NT2/D1 (cell line): ENCODE measurements at regions not wholly inside any gene's neighbourhood (a gene's known extent, or its start where the extent isn't known, plus 50 kb on each side); places are given as distances from the start of the nearest gene placed in this dataset.

Experiments used
- DNase-seq: peaks from one replicate; pipeline ENCODE4 v3.0.0-alpha.2; 2011; ENCODE audit warnings: low read depth, low spot score
- H3K27me3 ChIP-seq: 2 replicates; pipeline ENCODE4 v1.6.0; 2011; ENCODE audit warnings: mild to moderate bottlenecking; ENCODE audit not compliant: insufficient read length, insufficient read depth
- H3K36me3 ChIP-seq: 2 replicates; pipeline ENCODE4 v1.6.1; 2011; ENCODE audit warnings: mild to moderate bottlenecking, low read length, mixed read lengths; ENCODE audit not compliant: insufficient read depth, insufficient read length
- H3K4me1 ChIP-seq: 2 replicates; pipeline ENCODE4 v1.5.1; 2011; ENCODE audit not compliant: insufficient read depth, insufficient read length
- H3K4me3 ChIP-seq: 2 replicates; pipeline ENCODE4 v1.5.1; 2011; ENCODE audit warnings: low read depth; ENCODE audit not compliant: insufficient read length
- H3K9ac ChIP-seq: 2 replicates; pipeline ENCODE4 v1.6.0; 2011; ENCODE audit warnings: low read depth; ENCODE audit not compliant: insufficient read length
- H3K9me3 ChIP-seq: 2 replicates; pipeline ENCODE4 v1.5.1; 2011; ENCODE audit warnings: mild to moderate bottlenecking, low read length; ENCODE audit not compliant: insufficient read depth
- SUZ12 ChIP-seq: IDR thresholded peaks from 2 replicates; pipeline ENCODE4 v1.6.1; 2011; ENCODE audit not compliant: insufficient read length, insufficient read depth; ENCODE audit errors: extremely low read depth
- YY1 ChIP-seq: IDR thresholded peaks from 2 replicates; pipeline ENCODE4 v1.6.1; 2011; ENCODE audit not compliant: insufficient read length, insufficient read depth
- ZNF274 ChIP-seq: IDR thresholded peaks from 2 replicates; pipeline ENCODE4 v1.6.1; 2011; ENCODE audit warnings: mild to moderate bottlenecking, low read depth, low read length

DNA sequence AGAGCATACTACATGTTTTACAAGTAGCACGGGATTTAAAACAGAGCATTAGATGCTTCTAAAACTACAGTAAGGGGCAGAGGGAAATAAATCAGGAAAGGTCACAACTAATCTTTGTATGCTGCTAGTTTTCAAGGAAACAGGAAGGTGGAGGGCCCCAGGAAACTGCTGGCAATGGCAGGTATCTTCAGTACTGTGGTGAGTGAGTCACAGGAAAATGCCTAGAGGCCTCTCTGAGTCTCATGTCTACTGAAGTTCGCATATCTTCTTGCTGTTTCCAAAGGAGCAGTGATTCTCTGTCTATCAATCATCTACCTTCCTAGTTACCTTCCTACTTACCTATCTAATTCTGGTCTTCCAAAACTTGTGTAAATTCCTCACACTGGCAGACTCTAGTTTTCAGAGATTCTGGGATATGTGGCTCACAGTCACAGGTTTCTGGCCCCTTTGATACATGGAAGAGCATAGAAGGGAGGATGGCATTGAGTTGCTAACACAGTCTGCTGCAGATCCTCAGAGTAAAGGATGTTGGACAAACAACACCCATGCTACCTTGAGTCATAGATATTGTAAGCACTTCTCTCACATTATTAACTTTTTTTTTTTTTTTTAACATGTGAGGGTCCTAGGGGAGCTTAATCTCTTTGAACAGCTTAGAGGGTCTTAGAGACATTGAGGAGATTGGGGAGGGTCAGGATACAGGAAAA is 58.8 kb upstream of the SYN3 start:
- TF ChIP-seq SUZ12 (no peak), ZNF274 (no peak), YY1 (no peak)
- no peaks in the 10 kb centered on the region for H3K4me1 ChIP-seq
- no peaks in the 10 kb centered on the region for H3K9me3 ChIP-seq
- H3K9ac ChIP-seq: no peak overlapping the region
- no peaks in the 10 kb centered on the region for H3K27me3 ChIP-seq
- no peak overlapping the region for H3K4me3 ChIP-seq
- peak; percentile 3 for DNase-seq
- no peaks in the 10 kb centered on the region for H3K36me3 ChIP-seq

- Histone ChIP-seq H3K36me3 (no peaks in the 10 kb centered on the region), H3K4me1 (no peaks in the 10 kb centered on the region), H3K4me3 (no peak overlapping the region), H3K9me3 (no peaks in the 10 kb centered on the region), H3K9ac (no peak overlapping the region), H3K27me3 (no peaks in the 10 kb centered on the region)
- TF ChIP-seq ZNF274 (no peak), SUZ12 (no peak)
- no peak for DNase-seq
Observed at GRCh38 chr22:33114565-33114964, 56.4 kb upstream of the SYN3 start.

GRCh38 chr22:33112580-33112979 is 54.4 kb upstream of the SYN3 start:
- H3K4me1 ChIP-seq: no peaks in the 10 kb centered on the region
- H3K27me3 ChIP-seq: no peaks in the 10 kb centered on the region
- H3K9ac ChIP-seq: no peak overlapping the region
- DNase-seq: no peak
- H3K9me3 ChIP-seq: no peaks in the 10 kb centered on the region
- no peak overlapping the region for H3K4me3 ChIP-seq
- no peaks in the 10 kb centered on the region for H3K36me3 ChIP-seq
- TF ChIP-seq YY1 (no peak), SUZ12 (no peak), ZNF274 (no peak)

DNA sequence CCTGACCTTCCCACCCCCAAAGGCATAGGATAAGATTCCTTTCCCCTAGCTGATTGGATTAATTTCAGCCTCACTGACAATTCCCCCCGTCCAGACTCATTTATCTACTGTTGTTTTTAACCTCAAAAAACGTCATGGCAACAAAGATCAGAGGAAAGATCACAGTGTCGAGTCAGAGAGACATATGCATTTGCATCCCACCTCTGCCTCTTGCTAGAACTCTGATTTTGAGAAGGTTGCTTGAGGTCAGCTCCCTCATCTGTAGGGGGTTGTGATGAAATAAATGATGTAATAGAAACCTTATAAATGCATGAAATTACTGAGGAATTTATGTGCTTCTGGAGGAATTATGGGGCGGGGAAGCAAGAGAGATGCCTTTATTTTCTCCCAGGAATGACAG is 53.3 kb upstream of the SYN3 start:
- Histone ChIP-seq H3K4me1 (no peaks in the 10 kb centered on the region), H3K36me3 (no peaks in the 10 kb centered on the region), H3K9ac (no peak overlapping the region), H3K27me3 (no peaks in the 10 kb centered on the region), H3K4me3 (no peak overlapping the region), H3K9me3 (no peaks in the 10 kb centered on the region)
- no peak for DNase-seq
- TF ChIP-seq SUZ12 (no peak), ZNF274 (no peak), YY1 (no peak)

DNA sequence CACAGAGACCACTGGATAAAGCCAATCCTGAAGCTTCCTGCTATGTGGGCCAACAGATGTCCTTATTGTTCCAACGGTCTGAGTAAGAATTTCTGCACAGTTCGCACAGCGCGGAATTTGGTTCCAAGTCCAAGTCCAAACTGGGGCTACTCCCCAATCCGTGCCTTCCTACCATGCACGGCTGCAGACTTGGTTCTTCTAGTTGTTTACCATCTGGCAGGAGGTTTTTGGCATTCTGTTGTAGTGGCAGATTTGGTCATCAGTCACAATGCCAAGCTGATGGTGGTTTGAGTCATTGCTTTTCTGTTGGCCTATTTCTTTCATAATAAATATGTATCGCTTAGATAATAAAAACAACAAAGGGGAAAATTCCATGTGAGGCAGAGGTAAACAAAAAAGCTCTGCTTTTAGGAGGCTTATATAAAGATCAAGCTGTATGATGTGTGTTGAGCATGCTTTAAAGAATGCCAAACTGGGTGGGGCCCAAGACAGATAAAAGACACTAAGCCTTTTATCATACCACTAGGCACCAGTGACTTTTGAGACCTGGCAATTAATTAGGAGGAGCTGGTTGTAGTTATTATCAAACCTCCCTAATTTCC is 52.5 kb upstream of the SYN3 start:
- H3K9me3 ChIP-seq: no peaks in the 10 kb centered on the region
- H3K36me3 ChIP-seq: no peaks in the 10 kb centered on the region
- H3K27me3 ChIP-seq: no peaks in the 10 kb centered on the region
- no peak overlapping the region for H3K4me3 ChIP-seq
- H3K4me1 ChIP-seq: no peaks in the 10 kb centered on the region
- TF ChIP-seq YY1: no peak
- no peak for TF ChIP-seq SUZ12
- TF ChIP-seq ZNF274: no peak
- no peak for DNase-seq
- no peak overlapping the region for H3K9ac ChIP-seq

DNA sequence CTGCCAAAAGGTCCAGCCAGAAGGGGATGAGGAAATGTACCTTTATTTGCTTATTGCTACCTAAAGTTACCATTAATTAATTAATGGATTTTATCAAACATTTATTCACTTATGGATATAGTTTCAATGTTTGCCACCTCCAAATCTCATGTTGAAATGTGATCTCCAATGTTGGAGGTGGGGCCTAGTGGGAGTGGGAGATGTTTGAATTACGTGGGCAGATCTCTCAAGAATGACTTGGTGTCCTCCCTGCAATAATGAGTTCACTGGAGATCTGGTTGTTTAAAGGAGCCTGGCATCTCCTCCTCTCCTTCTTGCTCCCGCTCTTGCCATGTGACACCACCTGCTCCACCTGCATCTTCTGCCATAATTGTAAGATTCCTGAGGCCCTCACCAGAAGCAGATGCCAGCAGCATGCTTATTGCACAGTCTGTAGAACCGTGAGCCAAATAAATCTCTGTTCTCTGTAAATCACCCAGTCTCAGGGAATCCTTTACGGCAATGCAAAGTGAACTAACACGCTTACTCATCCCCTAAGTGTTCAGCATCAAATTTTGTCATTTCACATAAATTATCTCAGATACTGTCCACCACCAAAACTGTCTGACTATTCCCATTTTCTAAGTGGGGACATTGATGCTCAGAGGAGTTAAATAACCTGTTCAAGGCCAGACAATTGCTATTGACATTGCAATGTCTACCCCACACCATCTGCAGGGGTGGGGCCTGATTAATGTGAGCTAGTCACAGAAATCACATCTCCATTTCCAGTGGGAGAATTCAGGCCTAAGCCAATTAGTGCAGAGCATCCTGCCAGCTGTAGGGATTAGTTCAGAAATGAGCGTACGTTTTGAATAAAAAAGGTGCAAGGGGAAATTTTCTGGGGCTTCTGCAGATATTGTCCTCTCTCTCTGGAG is 51.6 kb upstream of the SYN3 start:
- H3K4me1 ChIP-seq: peaks cover 2% of the 10 kb centered on the region
- no peak for DNase-seq
- no peak overlapping the region for H3K4me3 ChIP-seq
- TF ChIP-seq YY1 (no peak), ZNF274 (no peak), SUZ12 (no peak)
- no peaks in the 10 kb centered on the region for H3K9me3 ChIP-seq
- no peak overlapping the region for H3K9ac ChIP-seq
- no peaks in the 10 kb centered on the region for H3K27me3 ChIP-seq
- no peaks in the 10 kb centered on the region for H3K36me3 ChIP-seq

- Histone ChIP-seq H3K4me3 (no peak overlapping the region), H3K36me3 (no peaks in the 10 kb centered on the region), H3K4me1 (peaks cover 2% of the 10 kb centered on the region), H3K9ac (no peak overlapping the region), H3K27me3 (no peaks in the 10 kb centered on the region), H3K9me3 (peaks cover 6% of the 10 kb centered on the region; the same call in 1 of the 2 replicates)
- TF ChIP-seq SUZ12 (no peak), YY1 (no peak), ZNF274 (no peak)
- no peak for DNase-seq
Observed at GRCh38 chr22:33108037-33108436, 49.9 kb upstream of the SYN3 start.
